HFFc6 (cell line): ENCODE measurements at regions not wholly inside any gene's neighbourhood (a gene's known extent, or its start where the extent isn't known, plus 50 kb on each side); places are given as distances from the start of the nearest gene placed in this dataset.

Experiments
- DNase-seq: peaks from one replicate; pipeline ENCODE4 v3.0.0-alpha.2; 2018
- H3K27ac Mint-ChIP-seq: 2 replicates; pipeline ENCODE4 v1.8.0; 2020; ENCODE audit warnings: mild to moderate bottlenecking, mixed read lengths
- H3K27me3 Mint-ChIP-seq: 2 replicates; pipeline ENCODE4 v1.8.0; 2021; ENCODE audit warnings: mild to moderate bottlenecking, moderate library complexity, mixed read lengths; ENCODE audit not compliant: insufficient read depth
- H3K36me3 Mint-ChIP-seq: 2 replicates; pipeline ENCODE4 v1.8.0; 2021; ENCODE audit warnings: low read depth, mixed read lengths
- H3K4me1 Mint-ChIP-seq: 2 replicates; pipeline ENCODE4 v1.8.0; 2020; ENCODE audit warnings: low read depth, mixed read lengths
- H3K4me3 Mint-ChIP-seq: 2 replicates; pipeline ENCODE4 v1.8.0; 2020; ENCODE audit warnings: mild to moderate bottlenecking, moderate library complexity, mixed read lengths
- H3K9me3 Mint-ChIP-seq: 2 replicates; pipeline ENCODE4 v1.8.0; 2020; ENCODE audit warnings: mild to moderate bottlenecking, mixed read lengths
- TF ChIP-seq, protein P1 (sequence below): fragments of 200-600 bp; sonication (generic); IDR thresholded peaks from 2 replicates; pipeline ENCODE4 v1.5.0; 2021; ENCODE audit warnings: antibody characterized with exemption, mild to moderate bottlenecking

DNA sequence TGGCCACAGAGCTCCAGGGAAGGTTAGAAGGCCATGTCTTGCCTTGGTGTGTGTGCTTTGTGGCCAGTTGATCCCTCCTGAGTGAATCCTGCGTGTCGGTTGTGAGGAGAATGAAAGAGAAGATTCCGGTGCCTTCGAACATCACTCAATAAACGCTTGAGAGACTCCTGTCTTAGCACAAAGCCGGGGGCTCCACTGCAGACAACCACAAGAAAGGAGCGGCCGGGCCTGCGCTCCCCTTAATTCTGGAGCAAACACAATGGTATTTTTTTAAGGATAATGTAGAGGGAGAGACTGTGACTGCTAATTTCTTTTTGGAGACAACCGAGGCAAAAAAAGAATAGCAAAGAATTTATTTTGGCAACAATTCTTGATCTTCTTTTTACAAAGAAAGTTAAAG is 286.8 kb upstream of the SHH start:
- H3K27me3 Mint-ChIP-seq, result no peaks in the 10 kb centered on the region; the same call in 1 of the 2 replicates
- no peak overlapping the region for H3K4me3 Mint-ChIP-seq
- DNase-seq, result no peak
- TF ChIP-seq, protein P1, sequence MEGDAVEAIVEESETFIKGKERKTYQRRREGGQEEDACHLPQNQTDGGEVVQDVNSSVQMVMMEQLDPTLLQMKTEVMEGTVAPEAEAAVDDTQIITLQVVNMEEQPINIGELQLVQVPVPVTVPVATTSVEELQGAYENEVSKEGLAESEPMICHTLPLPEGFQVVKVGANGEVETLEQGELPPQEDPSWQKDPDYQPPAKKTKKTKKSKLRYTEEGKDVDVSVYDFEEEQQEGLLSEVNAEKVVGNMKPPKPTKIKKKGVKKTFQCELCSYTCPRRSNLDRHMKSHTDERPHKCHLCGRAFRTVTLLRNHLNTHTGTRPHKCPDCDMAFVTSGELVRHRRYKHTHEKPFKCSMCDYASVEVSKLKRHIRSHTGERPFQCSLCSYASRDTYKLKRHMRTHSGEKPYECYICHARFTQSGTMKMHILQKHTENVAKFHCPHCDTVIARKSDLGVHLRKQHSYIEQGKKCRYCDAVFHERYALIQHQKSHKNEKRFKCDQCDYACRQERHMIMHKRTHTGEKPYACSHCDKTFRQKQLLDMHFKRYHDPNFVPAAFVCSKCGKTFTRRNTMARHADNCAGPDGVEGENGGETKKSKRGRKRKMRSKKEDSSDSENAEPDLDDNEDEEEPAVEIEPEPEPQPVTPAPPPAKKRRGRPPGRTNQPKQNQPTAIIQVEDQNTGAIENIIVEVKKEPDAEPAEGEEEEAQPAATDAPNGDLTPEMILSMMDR, result no peak
- H3K4me1 Mint-ChIP-seq, result no peaks in the 10 kb centered on the region
- H3K9me3 Mint-ChIP-seq, result peaks cover 34% of the 10 kb centered on the region
- no peaks in the 10 kb centered on the region for H3K36me3 Mint-ChIP-seq
- no peak overlapping the region for H3K27ac Mint-ChIP-seq

DNA sequence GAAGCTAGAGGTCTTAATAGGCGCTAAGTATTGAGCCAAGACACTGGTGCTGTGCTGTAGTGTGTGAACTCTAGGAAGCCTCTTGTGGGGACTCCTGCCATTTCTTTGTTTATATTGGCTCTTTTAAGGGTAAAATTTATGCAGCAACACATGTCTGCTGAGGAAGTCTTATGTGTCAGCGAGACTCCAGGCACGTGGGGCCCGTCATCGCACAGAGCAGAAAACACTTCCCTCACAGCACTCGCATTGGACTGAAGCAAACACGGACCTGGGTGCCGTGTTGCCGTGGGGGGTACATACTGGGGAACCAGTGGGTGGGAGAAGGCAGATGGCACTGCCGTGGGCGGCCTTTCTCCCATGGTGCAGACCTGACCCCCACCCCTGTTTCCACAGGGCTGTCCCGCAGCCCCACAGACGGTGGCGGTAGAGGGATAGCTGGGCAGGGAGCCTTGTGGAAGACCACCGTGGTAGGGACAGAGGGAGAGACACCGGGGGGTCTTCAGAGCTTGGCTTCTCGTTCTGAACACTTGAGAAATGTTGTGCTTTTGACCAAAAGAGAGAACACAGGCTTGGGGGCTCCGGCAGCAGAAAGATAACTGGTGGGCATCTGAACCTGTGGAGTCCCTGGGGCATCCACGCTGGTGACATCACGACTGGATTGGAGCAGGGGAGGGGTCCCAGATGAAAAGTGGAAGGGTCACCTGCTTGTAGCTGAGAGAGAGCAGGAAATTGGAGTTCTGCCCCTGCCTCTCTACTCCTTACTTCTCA is 284.7 kb upstream of the SHH start:
- TF ChIP-seq, protein P1, result no peak
- H3K4me3 Mint-ChIP-seq, result no peak overlapping the region
- 0 out of 2 replicates have a peak, but pooled peaks cover under 1% of the 10 kb centered on the region for H3K27me3 Mint-ChIP-seq
- no peaks in the 10 kb centered on the region for H3K36me3 Mint-ChIP-seq
- H3K27ac Mint-ChIP-seq, result no peak overlapping the region
- no peak for DNase-seq
- peaks cover 41% of the 10 kb centered on the region for H3K9me3 Mint-ChIP-seq
- no peaks in the 10 kb centered on the region for H3K4me1 Mint-ChIP-seq

DNA sequence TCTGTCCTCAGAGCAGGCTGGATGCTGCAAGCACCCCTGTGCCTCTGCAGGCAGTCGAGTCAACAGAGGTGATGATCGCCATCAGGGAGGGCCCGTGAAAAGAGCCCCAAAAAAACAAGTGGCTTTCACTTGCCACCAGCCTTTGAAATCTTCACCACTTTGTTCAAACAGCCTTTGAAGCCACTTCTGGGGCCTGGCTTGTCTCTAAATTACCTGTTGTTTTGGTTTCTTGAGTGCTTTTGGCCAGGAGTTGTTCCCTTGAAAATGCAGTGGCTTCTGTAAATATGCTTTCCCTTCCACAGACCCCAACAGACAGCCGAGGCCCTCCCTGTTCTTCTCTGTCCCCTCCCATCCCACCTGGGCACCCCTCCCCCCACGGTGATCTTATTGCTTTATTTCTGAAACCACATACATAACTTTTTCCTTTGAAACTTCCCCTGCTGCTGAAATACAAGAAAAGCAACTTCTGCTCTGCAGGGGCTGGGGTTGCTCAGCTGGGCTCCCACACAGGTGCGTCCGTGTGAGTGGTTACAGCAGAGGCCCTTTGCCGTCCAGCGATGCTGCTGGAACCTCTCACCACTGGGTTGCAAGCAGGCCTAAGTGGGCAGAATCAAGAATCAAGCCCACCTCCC is 283.8 kb upstream of the SHH start:
- Mint-ChIP-seq H3K36me3 (peaks cover 3% of the 10 kb centered on the region; the same call in 1 of the 2 replicates), H3K4me1 (no peaks in the 10 kb centered on the region), H3K27ac (no peak overlapping the region), H3K27me3 (peaks cover 2% of the 10 kb centered on the region; the same call in 1 of the 2 replicates), H3K9me3 (peaks cover 48% of the 10 kb centered on the region), H3K4me3 (no peak overlapping the region)
- TF ChIP-seq, protein P1, result no peak
- no peak for DNase-seq

DNA sequence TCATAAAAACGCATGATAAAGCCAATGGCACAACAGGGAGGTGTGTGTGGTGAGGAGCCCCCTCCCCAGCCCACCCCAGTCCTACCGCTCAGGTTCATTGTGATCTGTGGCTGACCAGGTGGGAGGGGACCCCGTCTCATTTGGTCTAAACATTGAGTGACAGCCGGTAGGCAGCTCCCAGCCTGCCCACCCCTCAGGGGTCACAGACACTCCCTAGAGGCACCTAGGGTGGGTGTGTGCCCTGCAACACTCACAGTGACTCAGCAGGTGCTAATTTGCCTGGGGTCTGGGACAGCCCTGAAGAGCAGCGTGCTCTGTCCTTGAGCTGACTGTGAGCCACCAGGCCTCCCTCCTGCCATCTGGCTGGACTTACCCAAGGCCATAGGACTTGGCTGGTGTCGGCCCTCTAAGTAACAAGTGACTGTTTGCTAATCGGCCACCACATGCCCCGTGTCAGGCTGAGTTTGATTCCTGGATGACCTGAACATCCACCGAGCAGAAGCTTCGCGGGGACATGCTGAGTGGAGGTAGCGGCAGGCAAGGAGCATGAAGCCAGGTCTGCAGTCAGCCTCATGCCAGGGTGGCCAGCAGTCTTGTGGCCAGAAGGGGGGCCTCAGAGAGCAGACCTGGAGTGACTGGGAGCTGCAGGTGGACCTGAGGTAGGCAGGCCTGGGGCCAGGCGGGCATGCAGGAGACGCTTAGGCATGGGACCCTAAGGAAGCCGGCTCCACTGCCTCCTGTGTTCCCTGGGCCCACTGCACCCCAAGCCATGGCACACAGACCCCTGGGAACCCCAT is 282.3 kb upstream of the SHH start:
- peaks cover 4% of the 10 kb centered on the region; the same call in 1 of the 2 replicates for H3K36me3 Mint-ChIP-seq
- H3K9me3 Mint-ChIP-seq, result peaks cover 61% of the 10 kb centered on the region
- no peak overlapping the region for H3K27ac Mint-ChIP-seq
- no peaks in the 10 kb centered on the region for H3K4me1 Mint-ChIP-seq
- H3K4me3 Mint-ChIP-seq, result no peak overlapping the region
- TF ChIP-seq, protein P1, result no peak
- no peak for DNase-seq
- H3K27me3 Mint-ChIP-seq, result peaks cover 2% of the 10 kb centered on the region; the same call in 1 of the 2 replicates

DNA sequence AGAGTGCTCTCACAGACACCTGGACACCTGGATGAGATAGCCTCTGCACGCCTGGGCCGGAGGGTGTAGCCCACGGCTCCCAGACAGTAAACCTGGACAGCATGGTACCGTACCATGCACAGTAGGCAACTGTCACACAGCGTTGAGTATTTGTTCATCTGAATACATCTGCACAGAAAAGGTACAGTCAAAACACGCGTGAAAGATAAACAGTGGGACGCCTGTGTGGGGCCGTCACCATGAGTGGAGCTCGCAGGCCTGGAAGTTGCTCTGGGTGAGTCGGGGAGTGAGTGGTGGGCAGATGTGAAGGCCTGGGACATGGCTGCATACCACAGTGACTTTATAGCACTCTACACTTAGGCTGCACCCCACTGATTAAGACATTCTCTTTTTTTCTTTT is 280.0 kb upstream of the SHH start:
- Mint-ChIP-seq H3K36me3 (peaks cover 4% of the 10 kb centered on the region; the same call in 1 of the 2 replicates), H3K4me3 (no peak overlapping the region), H3K27ac (no peak overlapping the region), H3K4me1 (no peaks in the 10 kb centered on the region), H3K27me3 (peaks cover 2% of the 10 kb centered on the region; the same call in 1 of the 2 replicates), H3K9me3 (peaks cover 71% of the 10 kb centered on the region)
- TF ChIP-seq, protein P1, result no peak
- DNase-seq, result no peak
